OCI-LY7 (cell line): ENCODE measurements at regions not wholly inside any gene's neighbourhood (a gene's known extent, or its start where the extent isn't known, plus 50 kb on each side); places are given as distances from the start of the nearest gene placed in this dataset.

Experiments
- BruUV-seq: library from RNA; stranded (reverse); fragments of 400-500 nt; replicated peaks from 2 replicates; lab custom pipeline; 2021; lab: Mats Ljungman, UMichigan
- CTCF ChIA-PET: fragments of 300-600 bp; sonication (Branson Sonifier 250); formaldehyde crosslinking; loops from one replicate; lab custom pipeline; 2022; ENCODE audit warnings: antibody characterized with exemption; ENCODE audit not compliant: unreplicated experiment; lab: Charles Lee
- POLR2A ChIA-PET: fragments of 300-600 bp; sonication (Branson Sonifier 250); formaldehyde crosslinking; loops from one replicate; lab custom pipeline; 2022; ENCODE audit warnings: antibody characterized with exemption; lab: Charles Lee
- DNase-seq: peaks from one replicate; pipeline ENCODE4 v3.0.0-alpha.2; 2015; ENCODE audit warnings: low spot score
- H2AFZ ChIP-seq: fragments of 200-600 bp; sonication (generic), shearing (Covaris generic); 2 replicates; pipeline ENCODE4 v1.6.1; 2014; ENCODE audit warnings: mild to moderate bottlenecking, antibody characterized with exemption, low read length, moderate library complexity
- H3K27ac ChIP-seq: fragments of 200-600 bp; sonication (generic); 2 replicates; pipeline ENCODE4 v1.5.1; 2014; ENCODE audit warnings: mixed run types, low read depth, mild to moderate bottlenecking, moderate library complexity, low read length, inconsistent platforms; ENCODE audit not compliant: poor library complexity, severe bottlenecking
- H3K36me3 ChIP-seq: fragments of 200-600 bp; sonication (generic); 2 replicates; pipeline ENCODE4 v1.6.1; 2014; ENCODE audit warnings: mild to moderate bottlenecking, antibody characterized with exemption, low read length, moderate library complexity, mixed read lengths; ENCODE audit not compliant: insufficient read depth
- H3K4me1 ChIP-seq: fragments of 200-600 bp; sonication (generic); 2 replicates; pipeline ENCODE4 v1.5.1; 2014; ENCODE audit warnings: mild to moderate bottlenecking, low read length; ENCODE audit not compliant: insufficient read depth, poor library complexity, severe bottlenecking
- H3K4me2 ChIP-seq: fragments of 200-600 bp; sonication (generic); 2 replicates; pipeline ENCODE4 v1.6.1; 2014; ENCODE audit warnings: mild to moderate bottlenecking, low read length
- H3K4me3 ChIP-seq: fragments of 200-600 bp; sonication (generic); 2 replicates; pipeline ENCODE4 v1.5.1; 2014; ENCODE audit warnings: mild to moderate bottlenecking, low read depth, low read length; ENCODE audit not compliant: poor library complexity, severe bottlenecking
- H3K79me2 ChIP-seq: fragments of 200-600 bp; sonication (generic); 2 replicates; pipeline ENCODE4 v1.6.1; 2016; ENCODE audit warnings: low read depth, mild to moderate bottlenecking, low read length, moderate library complexity, mixed read lengths; ENCODE audit not compliant: insufficient read depth
- H3K9me2 ChIP-seq: fragments of 200-600 bp; sonication (generic); 2 replicates; pipeline ENCODE4 v1.6.1; 2016; ENCODE audit warnings: mild to moderate bottlenecking, low read length, mixed read lengths; ENCODE audit not compliant: insufficient read depth
- H3K9me3 ChIP-seq: fragments of 200-600 bp; sonication (generic); 2 replicates; pipeline ENCODE4 v1.6.1; 2014; ENCODE audit warnings: mild to moderate bottlenecking, mixed run types, low read length, mixed read lengths
- H4K20me1 ChIP-seq: fragments of 200-600 bp; sonication (generic); 2 replicates; pipeline ENCODE4 v1.6.1; 2014; ENCODE audit warnings: mild to moderate bottlenecking, antibody characterized with exemption, low read length, moderate library complexity, mixed read lengths; ENCODE audit not compliant: insufficient read depth
- EZH2phosphoT487 ChIP-seq: fragments of 200-600 bp; sonication (generic); IDR thresholded peaks from 2 replicates; pipeline ENCODE4 v1.6.1; 2018; ENCODE audit warnings: low read depth, borderline replicate concordance, mild to moderate bottlenecking, mixed run types, antibody characterized with exemption, low read length, moderate library complexity, mixed read lengths
- intact Hi-C: fragments of 100-400 bp; cut with micrococcal nuclease; formaldehyde crosslinking; loops from one replicate; pipeline ENCODE4 v1.10.0; 2022; ENCODE audit not compliant: unreplicated experiment
- TF ChIP-seq, protein P1 (sequence below): fragments of 200-600 bp; sonication (generic); conservative IDR thresholded peaks from 2 replicates; pipeline ENCODE4 v1.5.1; 2014; ENCODE audit warnings: mild to moderate bottlenecking, antibody characterized with exemption, low read length, moderate library complexity, mixed read lengths

- H4K20me1 ChIP-seq = no peaks in the 10 kb centered on the region
- POLR2A ChIA-PET = interaction anchor here (1.5 kb wide), 1 partner anchor 9 kb away, joined by 3 read pairs; no protein-coding TSS in a partner anchor
- H3K4me3 ChIP-seq = no peak overlapping the region
- no peak for TF ChIP-seq EZH2phosphoT487
- TF ChIP-seq, protein P1, sequence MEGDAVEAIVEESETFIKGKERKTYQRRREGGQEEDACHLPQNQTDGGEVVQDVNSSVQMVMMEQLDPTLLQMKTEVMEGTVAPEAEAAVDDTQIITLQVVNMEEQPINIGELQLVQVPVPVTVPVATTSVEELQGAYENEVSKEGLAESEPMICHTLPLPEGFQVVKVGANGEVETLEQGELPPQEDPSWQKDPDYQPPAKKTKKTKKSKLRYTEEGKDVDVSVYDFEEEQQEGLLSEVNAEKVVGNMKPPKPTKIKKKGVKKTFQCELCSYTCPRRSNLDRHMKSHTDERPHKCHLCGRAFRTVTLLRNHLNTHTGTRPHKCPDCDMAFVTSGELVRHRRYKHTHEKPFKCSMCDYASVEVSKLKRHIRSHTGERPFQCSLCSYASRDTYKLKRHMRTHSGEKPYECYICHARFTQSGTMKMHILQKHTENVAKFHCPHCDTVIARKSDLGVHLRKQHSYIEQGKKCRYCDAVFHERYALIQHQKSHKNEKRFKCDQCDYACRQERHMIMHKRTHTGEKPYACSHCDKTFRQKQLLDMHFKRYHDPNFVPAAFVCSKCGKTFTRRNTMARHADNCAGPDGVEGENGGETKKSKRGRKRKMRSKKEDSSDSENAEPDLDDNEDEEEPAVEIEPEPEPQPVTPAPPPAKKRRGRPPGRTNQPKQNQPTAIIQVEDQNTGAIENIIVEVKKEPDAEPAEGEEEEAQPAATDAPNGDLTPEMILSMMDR = no peak
- no peaks in the 10 kb centered on the region for H3K9me2 ChIP-seq
- H3K4me2 ChIP-seq = no peak overlapping the region
- no peak overlapping the region for H2AFZ ChIP-seq
- CTCF ChIA-PET = no interaction called here
- no peaks in the 10 kb centered on the region for H3K79me2 ChIP-seq
- H3K36me3 ChIP-seq = no peaks in the 10 kb centered on the region
- H3K4me1 ChIP-seq = no peaks in the 10 kb centered on the region
- H3K27ac ChIP-seq = no peak overlapping the region
- intact Hi-C loops = no loop called here
- no peak for DNase-seq
- H3K9me3 ChIP-seq = no peaks in the 10 kb centered on the region
- no TSS peak for BruUV-seq
Observed at GRCh38 chr4:23149815-23150214, 457.1 kb downstream of the GBA3 start.

GRCh38 chr4:23144707-23145106 is 452.0 kb downstream of the GBA3 start:
- H3K4me3 ChIP-seq = no peak overlapping the region
- no peaks in the 10 kb centered on the region for H3K4me1 ChIP-seq
- H4K20me1 ChIP-seq = no peaks in the 10 kb centered on the region
- BruUV-seq = no TSS peak
- H3K9me2 ChIP-seq = no peaks in the 10 kb centered on the region
- H3K79me2 ChIP-seq = no peaks in the 10 kb centered on the region
- H3K36me3 ChIP-seq = no peaks in the 10 kb centered on the region
- no peak overlapping the region for H2AFZ ChIP-seq
- no peak overlapping the region for H3K4me2 ChIP-seq
- DNase-seq = no peak
- ChIA-PET POLR2A (no interaction called here), CTCF (no interaction called here)
- intact Hi-C loops = no loop called here
- TF ChIP-seq, protein P1 = no peak
- no peak for TF ChIP-seq EZH2phosphoT487
- H3K27ac ChIP-seq = no peak overlapping the region
- no peaks in the 10 kb centered on the region for H3K9me3 ChIP-seq

DNA sequence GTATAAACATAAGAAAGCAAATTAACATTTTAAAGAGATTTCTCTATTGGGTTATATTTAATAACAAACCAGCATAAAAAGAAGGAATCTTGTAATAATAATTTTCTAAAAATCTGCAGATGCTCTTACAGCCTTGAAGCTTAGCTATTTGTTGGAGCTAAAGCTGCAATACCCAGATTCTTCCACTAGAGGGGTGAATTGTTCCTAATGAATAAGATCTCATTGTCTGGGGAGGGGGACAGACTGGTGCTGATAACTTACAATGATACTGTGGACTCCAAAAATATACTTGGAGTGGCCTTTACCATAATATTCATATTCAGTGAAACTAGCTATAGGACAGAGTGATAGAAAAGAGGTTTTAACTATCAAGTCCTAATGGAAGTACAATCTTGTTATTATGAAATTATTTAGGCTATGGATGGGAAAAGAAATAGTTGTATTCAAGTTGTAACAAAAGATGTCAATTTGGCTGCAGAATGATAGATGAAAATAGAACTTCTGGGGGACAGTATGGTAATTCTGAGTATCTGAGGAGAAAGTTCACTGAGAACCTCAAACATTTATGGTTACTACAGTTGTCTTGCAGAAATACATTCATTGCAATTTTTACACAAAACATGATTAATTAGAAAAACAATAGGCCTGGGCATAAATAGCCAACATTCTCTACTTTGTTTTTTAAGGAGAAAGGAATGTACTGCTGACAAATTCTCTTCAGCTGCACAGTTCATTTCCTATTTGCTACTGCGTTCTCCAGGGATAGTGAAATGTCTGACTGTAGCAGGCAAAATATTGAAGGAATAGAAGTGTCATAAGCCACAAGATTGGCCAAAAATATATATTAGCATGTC is 443.3 kb downstream of the GBA3 start:
- Histone ChIP-seq H2AFZ (no peak overlapping the region), H3K9me3 (no peaks in the 10 kb centered on the region), H3K4me1 (no peaks in the 10 kb centered on the region), H3K27ac (no peak overlapping the region), H3K4me2 (no peak overlapping the region), H3K79me2 (no peaks in the 10 kb centered on the region), H3K4me3 (no peak overlapping the region), H3K36me3 (no peaks in the 10 kb centered on the region), H3K9me2 (no peaks in the 10 kb centered on the region), H4K20me1 (no peaks in the 10 kb centered on the region)
- no TSS peak for BruUV-seq
- POLR2A ChIA-PET = no interaction called here
- peak; percentile 63 for DNase-seq
- CTCF ChIA-PET = interaction anchor here (0.6 kb wide), 1 partner anchor 478 kb away, joined by 3 read pairs; no protein-coding TSS in a partner anchor
- intact Hi-C loops = loop anchor here (5.0 kb wide), 2 partner anchors 476 to 1281 kb away; no protein-coding TSS in a partner anchor
- TF ChIP-seq EZH2phosphoT487 = no peak
- TF ChIP-seq, protein P1 = peak; percentile 92
